GM19239 (cell line): ENCODE measurements at regions not wholly inside any gene's neighbourhood (a gene's known extent, or its start where the extent isn't known, plus 50 kb on each side); places are given as distances from the start of the nearest gene placed in this dataset.
A peak's percentile ranks its signal among the peaks of the same experiment; 100 is the strongest.
"Not testable (repeated sequence)": the region's sequence is repeated elsewhere in the genome, so short reads cannot be mapped to it uniquely, and the experiment has no call there.

ENCODE experiments used
- DNase-seq: peaks from one replicate; pipeline ENCODE4 v3.0.0; 2011; ENCODE audit warnings: low spot score; ENCODE audit not compliant: insufficient read length
- FAIRE-seq: peaks from 2 replicates; lab custom pipeline; 2011; peaks lifted over from hg19 to GRCh38; lab: Jason Lieb, UNC

- FAIRE-seq, result peak; percentile 76
- peak; percentile 42 for DNase-seq
Measured at GRCh38 chr9:6106711-6107339, 91.4 kb upstream of the RANBP6 start.

DNA sequence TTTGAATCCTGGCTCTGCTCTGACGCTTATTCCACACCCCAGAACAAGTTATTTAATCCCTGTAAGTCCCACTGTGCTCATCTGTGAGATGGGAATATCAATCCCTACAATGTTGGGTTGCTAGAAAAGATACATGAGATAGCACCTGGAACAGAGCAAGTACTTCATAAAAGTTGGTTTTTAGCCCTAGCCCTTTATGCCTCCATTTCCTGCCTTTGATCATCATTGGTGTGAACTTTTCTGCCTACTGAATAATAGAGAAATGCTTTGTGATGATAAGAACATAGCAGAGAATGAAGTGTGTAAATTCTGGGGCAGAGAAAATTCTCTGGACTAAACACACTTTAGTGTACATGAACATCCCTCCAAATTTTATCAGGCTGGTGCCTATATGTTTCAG, 90.3 kb upstream of the RANBP6 start:
- DNase-seq (no peak), FAIRE-seq (no peak)

DNA sequence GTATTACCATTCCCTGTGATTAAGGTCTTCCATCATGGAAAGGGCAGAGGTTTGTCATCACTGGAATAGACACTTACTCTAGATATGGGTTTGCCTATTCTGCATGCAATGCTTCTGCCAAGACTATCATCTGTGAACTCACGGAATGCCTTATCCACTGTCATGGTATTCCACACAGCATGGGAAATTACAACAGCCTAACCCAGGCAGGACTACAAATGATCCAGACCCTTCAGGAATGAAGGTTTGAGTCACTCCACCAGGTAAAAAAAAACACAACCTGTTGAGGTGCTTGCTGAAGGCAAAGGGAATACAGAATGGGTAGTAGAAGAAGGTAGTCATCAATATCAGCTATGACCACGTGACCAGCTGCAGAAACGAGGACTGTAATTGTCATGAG, 89.0 kb upstream of the RANBP6 start:
- not testable (repeated sequence) for FAIRE-seq, DNase-seq

GRCh38 chr9:6103911-6104310, 88.5 kb upstream of the RANBP6 start:
- FAIRE-seq, DNase-seq: not testable (repeated sequence)

DNA sequence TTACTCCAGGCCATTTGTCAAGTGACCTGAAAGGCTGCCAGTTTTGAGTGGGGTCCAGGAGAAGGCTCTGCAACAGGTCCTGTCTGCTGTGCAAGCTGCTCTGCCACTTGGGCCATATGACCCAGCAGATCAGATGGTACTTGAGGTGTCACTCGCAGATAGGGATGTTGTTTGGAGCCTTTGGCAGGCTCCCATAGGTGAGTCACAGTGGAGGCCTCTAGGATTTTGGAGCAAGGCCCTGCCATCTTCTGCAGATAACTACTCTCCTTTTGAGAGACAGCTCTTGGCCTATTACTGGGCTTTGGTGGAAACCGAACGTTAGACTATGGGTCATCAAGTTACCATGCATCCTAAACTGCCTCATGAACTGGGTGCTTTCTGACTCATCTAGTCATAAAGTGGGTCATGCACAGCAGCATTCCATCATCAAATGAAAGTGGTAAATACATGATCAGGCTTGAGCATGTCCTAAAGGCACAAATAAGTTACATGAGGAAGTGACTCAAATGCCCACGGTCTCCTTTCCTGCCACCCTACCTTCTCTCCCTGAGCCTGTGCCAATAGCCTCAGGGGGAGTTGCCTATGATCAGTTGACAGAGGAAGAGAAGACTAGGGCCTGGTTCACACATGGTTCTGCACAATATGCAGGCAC, 87.0 kb upstream of the RANBP6 start:
- not testable (repeated sequence) for DNase-seq, FAIRE-seq

DNA sequence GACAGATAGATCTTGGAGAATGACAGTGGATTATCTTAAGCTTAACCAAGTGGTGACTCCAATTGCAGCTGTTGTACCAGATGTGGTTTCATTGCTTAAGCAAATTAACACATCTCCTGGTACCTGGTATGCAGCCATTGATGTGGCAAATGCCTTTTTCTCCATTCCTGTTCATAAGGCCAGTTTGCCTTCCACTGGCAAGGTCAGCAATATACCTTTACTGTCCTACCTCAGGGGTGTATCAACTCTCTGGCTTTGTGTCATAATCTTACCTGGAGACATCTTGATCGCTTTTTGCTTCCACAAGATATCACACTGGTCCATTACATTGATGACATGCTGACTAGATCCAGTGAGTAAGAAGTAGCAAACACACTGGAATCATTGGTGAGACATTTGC, 86.3 kb upstream of the RANBP6 start:
- DNase-seq, FAIRE-seq: not testable (repeated sequence)

- not testable (repeated sequence) for DNase-seq, FAIRE-seq
Measured at GRCh38 chr9:6099346-6099745, 83.9 kb upstream of the RANBP6 start.

DNA sequence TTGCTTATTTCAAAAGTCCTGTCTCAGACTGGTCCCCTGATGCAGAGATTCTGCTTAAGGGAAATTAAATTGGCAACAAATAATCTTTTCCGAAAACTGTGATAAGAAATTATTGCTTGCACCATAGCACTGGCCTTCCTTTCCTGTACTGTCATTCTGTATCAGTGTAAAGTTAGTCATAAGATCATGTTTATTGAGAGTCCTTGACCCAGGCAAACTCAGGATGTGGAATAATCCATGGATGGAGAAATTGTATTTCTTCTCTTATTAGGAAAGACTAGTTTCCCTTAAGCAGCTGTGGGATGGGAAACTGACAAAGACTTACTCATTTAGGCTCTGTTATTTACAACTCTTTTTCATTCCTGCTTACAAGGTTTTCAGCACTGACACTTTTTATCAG, 83.0 kb upstream of the RANBP6 start:
- DNase-seq (no peak), FAIRE-seq (no peak)

GRCh38 chr9:6096821-6097220, 81.4 kb upstream of the RANBP6 start:
- no peak for DNase-seq
- FAIRE-seq, result no peak

DNA sequence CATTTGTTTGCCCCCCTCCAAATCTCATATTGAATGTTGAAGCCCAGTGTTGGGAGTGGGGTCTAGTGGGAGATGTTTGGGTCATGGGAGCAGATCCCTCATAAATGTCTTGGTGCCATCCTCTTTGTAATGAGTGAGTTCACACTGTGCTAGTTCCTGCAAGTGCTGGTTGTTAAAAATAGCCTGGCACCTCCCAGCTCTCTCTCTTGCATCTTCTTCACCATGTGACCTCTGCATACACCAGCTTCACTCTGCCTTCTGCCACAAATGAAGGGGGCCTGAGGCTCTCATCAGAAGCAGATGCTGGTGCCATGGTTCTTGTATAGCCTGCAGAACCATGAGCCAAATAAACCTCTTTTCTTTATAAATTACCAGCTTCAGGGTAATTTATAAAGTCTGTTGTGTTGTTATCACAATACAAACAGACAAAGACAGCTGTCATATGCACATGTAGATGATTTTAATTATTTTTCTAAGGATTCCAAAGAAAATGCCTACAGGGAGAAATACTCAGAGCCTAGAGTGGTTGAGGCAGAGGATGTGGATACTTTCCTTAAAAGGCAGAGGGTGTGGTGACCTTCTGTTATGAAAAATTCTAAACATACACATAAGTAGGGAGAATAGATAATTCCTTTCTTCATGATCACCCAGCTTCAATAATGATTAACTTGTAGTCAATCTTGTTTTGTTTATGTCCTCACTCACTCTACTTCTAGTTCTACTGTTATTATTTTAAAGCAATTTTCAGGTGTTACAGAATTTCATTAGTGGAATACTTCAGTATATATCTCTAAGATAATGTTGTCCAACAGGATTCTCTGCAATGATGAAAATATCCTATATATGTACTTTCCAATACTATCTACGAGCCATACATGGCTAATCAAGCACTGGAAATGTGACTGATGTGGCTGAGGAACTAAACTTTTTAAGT, 75.1 kb upstream of the RANBP6 start:
- no peak for DNase-seq
- FAIRE-seq, result no peak

GRCh38 chr9:6089300-6089699, 73.9 kb upstream of the RANBP6 start:
- DNase-seq (no peak), FAIRE-seq (no peak)

GRCh38 chr9:6086006-6086655, 70.7 kb upstream of the RANBP6 start:
- DNase-seq (no peak), FAIRE-seq (no peak)

GRCh38 chr9:6080154-6080716, 64.8 kb upstream of the RANBP6 start:
- peak; percentile 23 for DNase-seq
- FAIRE-seq, result peak; percentile 58

DNA sequence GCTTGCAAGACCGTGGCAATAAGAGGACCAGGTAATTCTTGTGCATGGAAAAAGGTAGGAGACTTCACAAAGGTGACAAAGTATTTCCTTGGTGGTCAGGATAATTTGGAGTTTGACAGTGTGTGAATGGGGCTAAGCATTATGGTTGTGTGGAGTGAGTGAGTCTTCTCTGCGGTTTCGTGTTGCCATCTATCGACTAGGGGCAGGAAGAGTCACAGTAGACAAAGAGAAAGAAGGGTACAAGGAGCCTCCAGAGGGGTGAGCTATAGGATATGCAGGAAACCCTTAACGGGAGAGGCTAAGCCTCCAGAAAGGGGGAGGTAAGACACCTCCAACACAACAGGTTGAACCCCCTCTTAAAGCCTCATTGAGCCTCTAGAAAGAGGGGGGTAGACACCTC, 64.0 kb upstream of the RANBP6 start:
- DNase-seq (no peak), FAIRE-seq (no peak)

- FAIRE-seq, result no peak
- no peak for DNase-seq
Measured at GRCh38 chr9:6078382-6079105, 63.1 kb upstream of the RANBP6 start.

GRCh38 chr9:6076851-6077250, 61.4 kb upstream of the RANBP6 start:
- FAIRE-seq (no peak), DNase-seq (no peak)

GRCh38 chr9:6073731-6074130, 58.3 kb upstream of the RANBP6 start:
- DNase-seq (no peak), FAIRE-seq (no peak)

DNA sequence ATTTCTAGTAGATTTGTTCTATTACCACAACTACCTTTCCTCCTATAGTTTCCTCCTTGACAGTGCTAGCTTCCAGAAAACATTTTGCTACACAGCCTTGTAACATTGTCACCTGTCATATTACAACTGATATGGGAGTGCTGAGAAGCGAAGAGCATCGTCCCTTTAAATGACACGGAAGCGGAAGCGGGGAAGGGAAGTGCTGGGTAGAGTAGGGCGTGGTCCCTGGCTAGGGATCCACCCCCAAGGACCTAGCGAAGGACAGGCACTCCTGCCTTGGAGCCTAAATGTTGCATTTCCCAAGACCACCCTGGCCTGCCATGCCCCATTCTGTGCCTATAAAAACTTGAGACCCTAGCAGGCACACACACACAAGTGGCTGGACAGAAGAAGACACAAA, 57.4 kb upstream of the RANBP6 start:
- FAIRE-seq, result no peak
- no peak for DNase-seq

DNA sequence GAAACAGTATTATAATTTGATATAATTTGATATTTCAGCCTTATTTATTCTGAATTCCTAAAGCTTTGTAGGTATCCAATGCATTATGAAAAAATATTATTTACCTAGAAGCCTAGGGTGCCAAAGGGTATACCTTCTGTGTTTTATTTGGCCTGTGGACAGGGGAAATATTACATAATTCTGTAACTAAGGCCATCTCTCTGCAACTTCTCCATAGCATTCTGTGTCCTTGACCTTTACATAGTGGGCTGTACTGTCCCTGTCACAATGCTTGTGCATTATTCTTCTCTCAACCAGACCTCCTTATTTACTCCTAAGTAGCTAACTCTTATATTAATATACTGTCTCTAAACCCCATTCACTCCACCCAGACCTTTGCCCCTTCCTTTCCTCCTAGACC, 57.0 kb upstream of the RANBP6 start:
- no peak for DNase-seq
- FAIRE-seq, result no peak

DNA sequence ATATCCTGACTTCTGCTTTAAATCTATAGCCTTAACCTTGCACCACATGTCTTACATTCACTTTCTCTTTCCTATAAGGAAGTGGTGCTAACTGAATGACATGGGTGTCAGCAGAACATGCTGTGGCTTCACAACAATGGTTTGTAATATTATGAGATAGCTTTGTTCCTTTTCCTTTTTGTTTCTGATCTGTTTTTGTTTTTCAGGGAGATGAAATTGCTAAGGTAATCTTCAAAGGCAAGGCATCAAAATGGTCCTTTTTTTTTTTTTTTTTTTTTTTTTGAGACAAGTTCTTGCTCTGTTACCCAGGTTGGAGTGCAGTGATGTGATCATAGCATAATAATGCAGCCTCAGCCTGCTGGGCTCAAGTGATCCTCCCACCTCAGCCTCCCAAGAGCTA, 53.6 kb upstream of the RANBP6 start:
- FAIRE-seq (peak; percentile 96), DNase-seq (peak; percentile 52)
